ACC112 (cell line): ENCODE measurements at regions not wholly inside any gene's neighbourhood (a gene's known extent, or its start where the extent isn't known, plus 50 kb on each side); places are given as distances from the start of the nearest gene placed in this dataset.
"Not testable (repeated sequence)": the region's sequence is repeated elsewhere in the genome, so short reads cannot be mapped to it uniquely, and the experiment has no call there.

Source experiments
- H2AFZ ChIP-seq: fragments of 200-600 bp; sonication (generic); one replicate; pipeline ENCODE4 v1.6.0; 2017; ENCODE audit warnings: antibody characterized with exemption, low read length; ENCODE audit not compliant: unreplicated experiment
- H3K27ac ChIP-seq: fragments of 200-600 bp; sonication (generic); 2 replicates; pipeline ENCODE4 v1.5.1; 2014; ENCODE audit warnings: low read depth, mild to moderate bottlenecking, antibody characterized with exemption, low read length, moderate library complexity
- H3K27me3 ChIP-seq: fragments of 200-600 bp; sonication (generic); 2 replicates; pipeline ENCODE4 v1.6.1; 2014; ENCODE audit warnings: mild to moderate bottlenecking, antibody characterized with exemption, low read length, moderate library complexity, mixed read lengths; ENCODE audit not compliant: insufficient read depth
- H3K36me3 ChIP-seq: fragments of 200-600 bp; sonication (generic); 2 replicates; pipeline ENCODE4 v1.6.1; 2016; ENCODE audit warnings: mild to moderate bottlenecking, antibody characterized with exemption, low read length, moderate library complexity, mixed read lengths; ENCODE audit not compliant: insufficient read depth
- H3K4me1 ChIP-seq: fragments of 200-600 bp; sonication (generic); one replicate; pipeline ENCODE4 v1.6.1; 2016; ENCODE audit warnings: low read length, mixed read lengths; ENCODE audit not compliant: insufficient read depth, unreplicated experiment, control insufficient read depth
- H3K4me3 ChIP-seq: fragments of 200-600 bp; sonication (generic); 2 replicates; pipeline ENCODE4 v1.5.1; 2014; ENCODE audit warnings: mild to moderate bottlenecking, low read depth, low read length
- H3K79me2 ChIP-seq: fragments of 200-600 bp; sonication (generic); one replicate; pipeline ENCODE4 v1.6.0; 2016; ENCODE audit warnings: low read length; ENCODE audit not compliant: control insufficient read depth, unreplicated experiment, insufficient read depth

GRCh38 chr19:29001141-29001581 lies 211.8 kb downstream of the UQCRFS1 start:
- H3K27me3 ChIP-seq = peaks cover 12% of the 10 kb centered on the region; the same call in 1 of the 2 replicates
- no peaks in the 10 kb centered on the region for H3K36me3 ChIP-seq
- no peak overlapping the region for H3K4me3 ChIP-seq
- H2AFZ ChIP-seq = no peak overlapping the region
- H3K27ac ChIP-seq = no peak overlapping the region
- H3K4me1 ChIP-seq = no peaks in the 10 kb centered on the region
- no peaks in the 10 kb centered on the region for H3K79me2 ChIP-seq

GRCh38 chr19:28999724-29000433 lies 213.1 kb downstream of the UQCRFS1 start:
- H3K79me2 ChIP-seq = no peaks in the 10 kb centered on the region
- no peak overlapping the region for H3K27ac ChIP-seq
- H2AFZ ChIP-seq = no peak overlapping the region
- H3K27me3 ChIP-seq = peaks cover 12% of the 10 kb centered on the region; the same call in 1 of the 2 replicates
- H3K4me1 ChIP-seq = no peaks in the 10 kb centered on the region
- H3K4me3 ChIP-seq = no peak overlapping the region
- H3K36me3 ChIP-seq = no peaks in the 10 kb centered on the region

- H3K79me2 ChIP-seq = no peaks in the 10 kb centered on the region
- H3K4me3 ChIP-seq = no peak overlapping the region
- H3K4me1 ChIP-seq = no peaks in the 10 kb centered on the region
- H3K36me3 ChIP-seq = no peaks in the 10 kb centered on the region
- peaks cover 12% of the 10 kb centered on the region; the same call in 1 of the 2 replicates for H3K27me3 ChIP-seq
- H2AFZ ChIP-seq = no peak overlapping the region
- H3K27ac ChIP-seq = no peak overlapping the region
Measured at GRCh38 chr19:28998974-28999373, 214.0 kb downstream of the UQCRFS1 start.

- peaks cover 12% of the 10 kb centered on the region; the same call in 1 of the 2 replicates for H3K27me3 ChIP-seq
- H3K27ac ChIP-seq, H3K36me3 ChIP-seq, H3K4me3 ChIP-seq, H3K4me1 ChIP-seq, H3K79me2 ChIP-seq, H2AFZ ChIP-seq: not testable (repeated sequence)
Measured at GRCh38 chr19:28997866-28998265, 215.1 kb downstream of the UQCRFS1 start.

- Histone ChIP-seq H3K27me3 (no peaks in the 10 kb centered on the region; the same call in 1 of the 2 replicates), H2AFZ (no peak overlapping the region), H3K79me2 (no peaks in the 10 kb centered on the region), H3K4me1 (no peaks in the 10 kb centered on the region), H3K27ac (no peak overlapping the region), H3K36me3 (no peaks in the 10 kb centered on the region), H3K4me3 (no peak overlapping the region)
Measured at GRCh38 chr19:28990522-28990921, 222.4 kb downstream of the UQCRFS1 start.

GRCh38 chr19:28989739-28990138 lies 223.2 kb downstream of the UQCRFS1 start:
- no peak overlapping the region for H2AFZ ChIP-seq
- H3K79me2 ChIP-seq = no peaks in the 10 kb centered on the region
- H3K4me1 ChIP-seq = no peaks in the 10 kb centered on the region
- no peaks in the 10 kb centered on the region for H3K36me3 ChIP-seq
- no peak overlapping the region for H3K4me3 ChIP-seq
- H3K27me3 ChIP-seq = no peaks in the 10 kb centered on the region; the same call in 1 of the 2 replicates
- no peak overlapping the region for H3K27ac ChIP-seq

- H3K36me3 ChIP-seq = no peaks in the 10 kb centered on the region
- no peak overlapping the region for H3K27ac ChIP-seq
- no peaks in the 10 kb centered on the region; the same call in 1 of the 2 replicates for H3K27me3 ChIP-seq
- H2AFZ ChIP-seq = no peak overlapping the region
- no peaks in the 10 kb centered on the region for H3K79me2 ChIP-seq
- no peaks in the 10 kb centered on the region for H3K4me1 ChIP-seq
- no peak overlapping the region for H3K4me3 ChIP-seq
Measured at GRCh38 chr19:28988066-28988465, 224.9 kb downstream of the UQCRFS1 start.

GRCh38 chr19:28987177-28987576 lies 225.8 kb downstream of the UQCRFS1 start:
- Histone ChIP-seq H2AFZ (no peak overlapping the region), H3K27ac (no peak overlapping the region)

GRCh38 chr19:28985201-28985600 lies 227.8 kb downstream of the UQCRFS1 start:
- Histone ChIP-seq H3K4me1 (no peaks in the 10 kb centered on the region), H3K27me3 (no peaks in the 10 kb centered on the region; the same call in 1 of the 2 replicates), H3K4me3 (no peak overlapping the region), H3K79me2 (no peaks in the 10 kb centered on the region), H2AFZ (no peak overlapping the region), H3K27ac (no peak overlapping the region), H3K36me3 (no peaks in the 10 kb centered on the region)

More at GRCh38 chr19:28987177-28987576, 225.8 kb downstream of the UQCRFS1 start:
- Histone ChIP-seq H3K27me3 (no peaks in the 10 kb centered on the region; the same call in 1 of the 2 replicates), H3K79me2 (no peaks in the 10 kb centered on the region), H3K36me3 (no peaks in the 10 kb centered on the region), H3K4me1 (no peaks in the 10 kb centered on the region), H3K4me3 (no peak overlapping the region)

GRCh38 chr19:28984315-28984714 lies 228.6 kb downstream of the UQCRFS1 start:
- no peak overlapping the region for H3K4me3 ChIP-seq
- H3K27ac ChIP-seq = no peak overlapping the region
- H2AFZ ChIP-seq = no peak overlapping the region
- no peaks in the 10 kb centered on the region for H3K79me2 ChIP-seq
- H3K27me3 ChIP-seq = no peaks in the 10 kb centered on the region; the same call in 1 of the 2 replicates
- H3K36me3 ChIP-seq = no peaks in the 10 kb centered on the region
- H3K4me1 ChIP-seq = no peaks in the 10 kb centered on the region

- Histone ChIP-seq H3K79me2 (no peaks in the 10 kb centered on the region), H3K27ac (no peak overlapping the region), H3K27me3 (no peaks in the 10 kb centered on the region; the same call in 1 of the 2 replicates), H3K4me1 (no peaks in the 10 kb centered on the region), H2AFZ (no peak overlapping the region), H3K36me3 (no peaks in the 10 kb centered on the region), H3K4me3 (no peak overlapping the region)
Measured at GRCh38 chr19:28983430-28983829, 229.5 kb downstream of the UQCRFS1 start.
